Neural cell (in vitro differentiated cells): ENCODE measurements at regions not wholly inside any gene's neighbourhood (a gene's known extent, or its start where the extent isn't known, plus 50 kb on each side); places are given as distances from the start of the nearest gene placed in this dataset.

Experiments used
- H2AFZ ChIP-seq: fragments of 200-600, 300-800 bp; sonication (generic), shearing (Covaris generic); 2 replicates; pipeline ENCODE4 v1.6.0; 2014; ENCODE audit warnings: low read depth, mild to moderate bottlenecking, antibody characterized with exemption, low read length, moderate library complexity
- H3F3A ChIP-seq: fragments of 200-600 bp; shearing (Covaris generic); 2 replicates; pipeline ENCODE4 v1.6.1; 2016; ENCODE audit warnings: mild to moderate bottlenecking, moderate library complexity, mixed read lengths, antibody characterized with exemption, low read length; ENCODE audit not compliant: insufficient read depth, poor library complexity, severe bottlenecking
- H3K27ac ChIP-seq: fragments of 200-600, 300-800 bp; sonication (generic), shearing (Covaris generic); 2 replicates; pipeline ENCODE4 v1.5.1; 2014; ENCODE audit warnings: mild to moderate bottlenecking, low read length, moderate library complexity
- H3K27me3 ChIP-seq: fragments of 300-800, 200-600 bp; sonication (generic), shearing (Covaris generic); 2 replicates; pipeline ENCODE4 v1.6.0; 2014; ENCODE audit warnings: mild to moderate bottlenecking, low read depth, low read length, moderate library complexity; ENCODE audit not compliant: insufficient read depth
- H3K36me3 ChIP-seq: fragments of 300-800, 200-600 bp; sonication (generic), shearing (Covaris generic); 2 replicates; pipeline ENCODE4 v1.5.1; 2014; ENCODE audit warnings: mild to moderate bottlenecking, antibody characterized with exemption, low read length, moderate library complexity; ENCODE audit not compliant: insufficient read depth
- H3K4me2 ChIP-seq: fragments of 300-800, 200-600 bp; sonication (generic), shearing (Covaris generic); 2 replicates; pipeline ENCODE4 v1.6.0; 2014; ENCODE audit warnings: mild to moderate bottlenecking, low read length
- H3K4me3 ChIP-seq: fragments of 300-800, 200-600 bp; sonication (generic), shearing (Covaris generic); 2 replicates; pipeline ENCODE4 v1.5.1; 2014; ENCODE audit warnings: mild to moderate bottlenecking, low read length, moderate library complexity
- H3K79me2 ChIP-seq: fragments of 200-600 bp; shearing (Covaris generic); replicated peaks from 2 replicates; pipeline ENCODE4 v1.6.0; 2014; ENCODE audit warnings: mild to moderate bottlenecking, low read length, moderate library complexity; ENCODE audit not compliant: insufficient read depth
- H3K9ac ChIP-seq: fragments of 300-800, 200-600 bp; sonication (generic), shearing (Covaris generic); 2 replicates; pipeline ENCODE4 v1.6.1; 2016; ENCODE audit warnings: mild to moderate bottlenecking, low read length, mixed read lengths
- H3K9me2 ChIP-seq: fragments of 200-600 bp; shearing (Covaris generic); 2 replicates; pipeline ENCODE4 v1.6.1; 2016; ENCODE audit warnings: mild to moderate bottlenecking, low read length, mixed read lengths; ENCODE audit not compliant: insufficient read depth
- H3K9me3 ChIP-seq: fragments of 200-600, 300-800 bp; sonication (generic), shearing (Covaris generic); 2 replicates; pipeline ENCODE4 v1.6.1; 2016; ENCODE audit warnings: mild to moderate bottlenecking, mixed run types, low read length, moderate library complexity, mixed read lengths
- H4K20me1 ChIP-seq: fragments of 200-600 bp; shearing (Covaris generic); 2 replicates; pipeline ENCODE4 v1.6.1; 2016; ENCODE audit warnings: mild to moderate bottlenecking, mixed run types; ENCODE audit not compliant: insufficient read depth
- EP300 ChIP-seq: fragments of 450-650 bp; conservative IDR thresholded peaks from 2 replicates; pipeline ENCODE4 v1.6.1; 2014; ENCODE audit warnings: antibody characterized with exemption, mild to moderate bottlenecking, moderate library complexity; ENCODE audit not compliant: poor library complexity, severe bottlenecking
- EZH2 ChIP-seq: fragments of 200-600, 300-800 bp; shearing (Covaris generic), sonication (generic); IDR thresholded peaks from 2 replicates; pipeline ENCODE4 v1.6.1; 2014; ENCODE audit warnings: antibody characterized with exemption, low read length, borderline replicate concordance, mild to moderate bottlenecking; ENCODE audit not compliant: insufficient read depth, poor library complexity, severe bottlenecking
- MXI1 ChIP-seq: fragments of 450-650 bp; conservative IDR thresholded peaks from 2 replicates; pipeline ENCODE4 v1.6.1; 2014; ENCODE audit warnings: antibody characterized with exemption, mild to moderate bottlenecking; ENCODE audit not compliant: poor library complexity, severe bottlenecking
- POLR2AphosphoS5 ChIP-seq: IDR thresholded peaks from 2 replicates; pipeline ENCODE4 v1.6.1; 2012
- RAD21 ChIP-seq: fragments of 450-650 bp; conservative IDR thresholded peaks from 2 replicates; pipeline ENCODE4 v1.6.1; 2014; ENCODE audit warnings: antibody characterized with exemption, mild to moderate bottlenecking, moderate library complexity
- SMC3 ChIP-seq: fragments of 450-650 bp; conservative IDR thresholded peaks from 2 replicates; pipeline ENCODE4 v1.6.1; 2014; ENCODE audit warnings: antibody characterized with exemption, mild to moderate bottlenecking, moderate library complexity; ENCODE audit not compliant: poor library complexity
- TAF1 ChIP-seq: IDR thresholded peaks from 2 replicates; pipeline ENCODE4 v1.6.1; 2012; ENCODE audit warnings: low read depth
- TF ChIP-seq, protein P1 (sequence below): IDR thresholded peaks from 2 replicates; pipeline ENCODE4 v1.6.1; 2012; ENCODE audit warnings: borderline replicate concordance
- TF ChIP-seq, protein P2 (sequence below): fragments of 450-650 bp; IDR thresholded peaks from 2 replicates; pipeline ENCODE4 v1.5.1; 2014; ENCODE audit warnings: antibody characterized with exemption, mild to moderate bottlenecking, moderate library complexity; ENCODE audit not compliant: poor library complexity, severe bottlenecking

DNA sequence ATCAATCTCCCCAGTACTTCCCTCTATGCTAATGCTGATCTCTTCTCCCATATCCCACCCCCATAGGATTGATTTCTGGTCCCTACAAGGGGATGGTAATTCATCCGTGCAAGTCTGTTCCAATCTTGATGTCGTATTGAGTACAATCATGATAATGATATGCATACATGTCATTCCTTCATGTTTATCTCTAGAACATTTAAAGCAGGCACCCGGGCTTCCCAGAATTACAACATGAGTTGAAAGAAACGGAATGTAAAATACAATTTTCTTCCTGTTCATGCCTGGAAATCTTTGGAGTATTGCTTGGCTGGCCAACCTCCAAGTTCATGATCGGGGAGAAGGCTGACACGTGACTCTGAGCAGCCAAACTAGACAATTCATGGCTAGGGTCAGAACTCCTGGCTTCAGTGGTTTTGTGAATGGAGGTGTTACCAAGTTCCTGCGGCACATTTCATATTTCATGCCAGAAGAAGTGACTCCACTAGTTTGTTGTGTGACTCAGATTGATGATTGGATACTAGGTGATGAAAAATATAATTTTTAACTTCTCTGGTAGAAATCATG is 66.6 kb downstream of the C9orf152 start:
- Histone ChIP-seq H3K9ac (no peak overlapping the region), H3K4me3 (no peak overlapping the region), H3K27ac (no peak overlapping the region), H3K79me2 (no peaks in the 10 kb centered on the region), H2AFZ (no peak overlapping the region), H4K20me1 (no peaks in the 10 kb centered on the region), H3K9me2 (no peaks in the 10 kb centered on the region), H3K4me2 (no peak overlapping the region), H3K27me3 (no peaks in the 10 kb centered on the region), H3K9me3 (no peaks in the 10 kb centered on the region), H3F3A (no peaks in the 10 kb centered on the region), H3K36me3 (no peaks in the 10 kb centered on the region)
- TF ChIP-seq RAD21 (no peak), POLR2AphosphoS5 (no peak), EZH2 (no peak), TAF1 (no peak), EP300 (no peak), SMC3 (no peak), MXI1 (no peak)
- TF ChIP-seq, protein P1, sequence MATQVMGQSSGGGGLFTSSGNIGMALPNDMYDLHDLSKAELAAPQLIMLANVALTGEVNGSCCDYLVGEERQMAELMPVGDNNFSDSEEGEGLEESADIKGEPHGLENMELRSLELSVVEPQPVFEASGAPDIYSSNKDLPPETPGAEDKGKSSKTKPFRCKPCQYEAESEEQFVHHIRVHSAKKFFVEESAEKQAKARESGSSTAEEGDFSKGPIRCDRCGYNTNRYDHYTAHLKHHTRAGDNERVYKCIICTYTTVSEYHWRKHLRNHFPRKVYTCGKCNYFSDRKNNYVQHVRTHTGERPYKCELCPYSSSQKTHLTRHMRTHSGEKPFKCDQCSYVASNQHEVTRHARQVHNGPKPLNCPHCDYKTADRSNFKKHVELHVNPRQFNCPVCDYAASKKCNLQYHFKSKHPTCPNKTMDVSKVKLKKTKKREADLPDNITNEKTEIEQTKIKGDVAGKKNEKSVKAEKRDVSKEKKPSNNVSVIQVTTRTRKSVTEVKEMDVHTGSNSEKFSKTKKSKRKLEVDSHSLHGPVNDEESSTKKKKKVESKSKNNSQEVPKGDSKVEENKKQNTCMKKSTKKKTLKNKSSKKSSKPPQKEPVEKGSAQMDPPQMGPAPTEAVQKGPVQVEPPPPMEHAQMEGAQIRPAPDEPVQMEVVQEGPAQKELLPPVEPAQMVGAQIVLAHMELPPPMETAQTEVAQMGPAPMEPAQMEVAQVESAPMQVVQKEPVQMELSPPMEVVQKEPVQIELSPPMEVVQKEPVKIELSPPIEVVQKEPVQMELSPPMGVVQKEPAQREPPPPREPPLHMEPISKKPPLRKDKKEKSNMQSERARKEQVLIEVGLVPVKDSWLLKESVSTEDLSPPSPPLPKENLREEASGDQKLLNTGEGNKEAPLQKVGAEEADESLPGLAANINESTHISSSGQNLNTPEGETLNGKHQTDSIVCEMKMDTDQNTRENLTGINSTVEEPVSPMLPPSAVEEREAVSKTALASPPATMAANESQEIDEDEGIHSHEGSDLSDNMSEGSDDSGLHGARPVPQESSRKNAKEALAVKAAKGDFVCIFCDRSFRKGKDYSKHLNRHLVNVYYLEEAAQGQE = no peak
- TF ChIP-seq, protein P2, sequence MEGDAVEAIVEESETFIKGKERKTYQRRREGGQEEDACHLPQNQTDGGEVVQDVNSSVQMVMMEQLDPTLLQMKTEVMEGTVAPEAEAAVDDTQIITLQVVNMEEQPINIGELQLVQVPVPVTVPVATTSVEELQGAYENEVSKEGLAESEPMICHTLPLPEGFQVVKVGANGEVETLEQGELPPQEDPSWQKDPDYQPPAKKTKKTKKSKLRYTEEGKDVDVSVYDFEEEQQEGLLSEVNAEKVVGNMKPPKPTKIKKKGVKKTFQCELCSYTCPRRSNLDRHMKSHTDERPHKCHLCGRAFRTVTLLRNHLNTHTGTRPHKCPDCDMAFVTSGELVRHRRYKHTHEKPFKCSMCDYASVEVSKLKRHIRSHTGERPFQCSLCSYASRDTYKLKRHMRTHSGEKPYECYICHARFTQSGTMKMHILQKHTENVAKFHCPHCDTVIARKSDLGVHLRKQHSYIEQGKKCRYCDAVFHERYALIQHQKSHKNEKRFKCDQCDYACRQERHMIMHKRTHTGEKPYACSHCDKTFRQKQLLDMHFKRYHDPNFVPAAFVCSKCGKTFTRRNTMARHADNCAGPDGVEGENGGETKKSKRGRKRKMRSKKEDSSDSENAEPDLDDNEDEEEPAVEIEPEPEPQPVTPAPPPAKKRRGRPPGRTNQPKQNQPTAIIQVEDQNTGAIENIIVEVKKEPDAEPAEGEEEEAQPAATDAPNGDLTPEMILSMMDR = no peak

DNA sequence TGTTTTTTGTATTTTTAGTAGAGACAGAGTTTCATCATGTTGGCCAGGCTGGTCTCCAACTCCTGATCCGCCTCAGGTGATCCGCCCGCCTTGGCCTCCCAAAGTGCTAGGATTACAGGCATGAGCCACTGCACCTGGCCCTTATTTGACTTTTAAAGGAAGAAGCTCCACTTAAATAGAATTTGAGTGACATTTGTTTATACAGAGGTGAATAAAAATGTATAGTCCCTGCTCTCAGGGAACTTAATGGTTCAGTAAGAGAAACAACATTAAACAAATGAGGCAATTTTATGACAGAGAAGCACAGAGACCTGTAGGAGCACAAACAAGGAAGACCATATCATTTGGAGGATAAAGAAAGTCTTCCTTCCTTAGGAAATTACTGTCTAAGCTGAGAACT is 65.7 kb downstream of the C9orf152 start:
- Histone ChIP-seq H3K9ac (no peak overlapping the region), H4K20me1 (no peaks in the 10 kb centered on the region), H3K9me2 (no peaks in the 10 kb centered on the region), H3K79me2 (no peaks in the 10 kb centered on the region), H2AFZ (no peak overlapping the region), H3K4me3 (no peak overlapping the region), H3K27ac (no peak overlapping the region), H3K9me3 (no peaks in the 10 kb centered on the region), H3K27me3 (no peaks in the 10 kb centered on the region), H3F3A (no peaks in the 10 kb centered on the region), H3K36me3 (no peaks in the 10 kb centered on the region), H3K4me2 (no peak overlapping the region)
- TF ChIP-seq TAF1 (no peak), POLR2AphosphoS5 (no peak), SMC3 (no peak), EP300 (no peak), EZH2 (no peak), RAD21 (no peak), MXI1 (no peak)
- TF ChIP-seq, protein P2 = no peak
- TF ChIP-seq, protein P1 = no peak
